Lower leg skin (tissue), 3 donors: ENCODE measurements at regions not wholly inside any gene's neighbourhood (a gene's known extent, or its start where the extent isn't known, plus 50 kb on each side); places are given as distances from the start of the nearest gene placed in this dataset.

Source experiments
- CTCF ChIP-seq, 3 donors: fragments of 450-650 bp; IDR thresholded peaks; one replicate each; pipeline ENCODE4 v1.5.1; 2016; ENCODE audit warnings: antibody characterized with exemption in 3 of 3, mild to moderate bottlenecking in 3 of 3, moderate library complexity in 2 of 3
- POLR2A ChIP-seq, 2 donors: fragments of 450-650 bp; IDR thresholded peaks; one replicate each; pipeline ENCODE4 v1.6.1; 2016 to 2017; ENCODE audit warnings: antibody characterized with exemption in 2 of 2, mild to moderate bottlenecking in 1 of 2, moderate library complexity in 1 of 2

- TF ChIP-seq CTCF (IDR thresholded peaks at IDR 0.05) (no peak), POLR2A (IDR thresholded peaks at IDR 0.05) (no peak)
These were observed 177.8 kb upstream of the SLC38A2 start for GRCh38 chr12:46550266-46550879.
